AG08395 (cell line): ENCODE measurements at regions not wholly inside any gene's neighbourhood (a gene's known extent, or its start where the extent isn't known, plus 50 kb on each side); places are given as distances from the start of the nearest gene placed in this dataset.
"Not testable (repeated sequence)": the region's sequence is repeated elsewhere in the genome, so short reads cannot be mapped to it uniquely, and the experiment has no call there.

Source experiments
- DNase-seq: peaks from one replicate; pipeline ENCODE4 v3.0.0; 2012; ENCODE audit warnings: mixed read lengths, low spot score

DNA sequence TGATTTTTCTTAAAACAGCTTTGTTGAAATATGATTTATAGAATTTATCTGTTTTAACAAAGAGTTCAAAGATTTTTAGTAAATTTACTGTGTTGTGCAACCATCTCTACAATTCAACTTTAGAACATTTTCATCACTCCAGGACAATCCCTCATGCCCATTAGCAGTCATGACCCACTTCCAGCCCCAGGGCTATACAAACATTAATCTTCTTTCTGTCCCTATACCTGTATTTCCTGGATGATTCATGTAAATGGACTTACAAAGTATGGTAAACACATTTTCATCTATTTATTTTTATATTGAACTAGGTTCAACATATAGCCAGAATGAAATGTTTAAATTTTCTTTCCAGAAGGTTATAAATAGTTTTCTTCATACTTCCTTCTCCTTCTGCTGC lies 127.8 kb upstream of the CCDC180 start:
- DNase-seq, result no peak

DNA sequence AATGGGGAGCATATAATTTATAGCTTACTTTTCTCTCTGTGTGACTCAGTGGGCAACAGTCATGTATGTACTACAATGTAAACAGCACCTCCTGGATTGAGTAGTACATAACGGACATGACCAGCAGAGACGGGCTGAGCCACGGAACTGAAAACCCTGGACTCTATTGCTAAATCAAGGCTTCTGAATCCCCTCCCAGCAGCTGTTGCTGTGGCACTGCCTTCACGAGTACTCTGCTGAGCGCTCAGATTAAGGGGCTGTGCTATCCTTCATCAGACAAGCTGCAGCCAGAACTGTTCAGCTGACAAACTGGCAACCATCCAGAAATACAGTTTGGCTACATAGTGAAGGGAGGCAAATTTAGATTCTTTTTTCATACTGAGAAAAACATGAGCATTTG lies 131.3 kb upstream of the CCDC180 start:
- DNase-seq, result no peak

DNA sequence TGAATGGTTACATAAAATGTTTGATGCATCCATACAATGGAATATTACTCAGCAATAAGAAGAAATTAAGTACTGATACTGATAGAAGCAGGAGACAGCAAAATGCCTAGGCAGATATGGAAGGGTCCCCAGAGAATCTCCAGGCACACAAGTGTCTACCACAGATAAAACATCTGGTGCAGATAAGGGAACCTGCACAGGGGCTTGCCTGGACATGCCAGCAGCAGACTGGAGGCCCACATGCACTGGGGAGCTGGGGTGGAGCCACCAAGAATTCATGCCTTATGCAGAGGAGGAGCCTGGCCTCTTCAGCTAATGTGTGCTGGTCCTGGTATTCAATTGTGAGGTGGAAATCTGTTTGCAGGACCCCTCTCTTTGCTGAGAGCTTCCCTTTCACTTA lies 129.2 kb upstream of the CTSV start:
- DNase-seq, result not testable (repeated sequence)

DNA sequence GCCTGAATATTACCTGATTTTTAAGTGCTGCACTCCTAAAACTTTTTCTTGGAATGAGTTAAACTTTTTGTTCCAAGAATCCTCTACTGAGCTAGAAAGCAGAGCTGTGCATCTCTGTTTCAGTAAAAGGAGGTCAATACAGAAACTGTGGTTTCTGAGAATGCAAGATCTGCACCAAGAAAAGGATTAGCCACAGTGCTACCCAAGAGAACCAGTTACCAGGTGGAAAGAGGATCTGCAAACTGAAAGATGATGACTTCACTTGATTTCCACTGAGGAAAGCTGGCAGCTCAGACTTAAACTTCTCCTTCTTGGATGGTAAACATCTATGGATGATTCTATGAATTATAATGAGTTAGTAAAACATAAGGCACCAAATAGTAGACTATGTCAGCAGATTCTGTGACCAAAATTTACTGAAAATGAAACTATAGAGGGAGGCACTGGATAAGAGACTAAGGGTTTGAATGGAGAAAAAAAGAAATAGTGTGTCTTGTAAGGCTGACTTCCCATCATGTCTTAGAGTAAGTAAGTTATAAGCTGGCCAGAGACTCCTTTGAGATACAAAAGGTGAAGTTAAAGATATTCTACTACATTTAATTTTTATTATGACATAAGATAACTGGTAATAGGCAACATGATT lies 127.7 kb upstream of the CTSV start:
- DNase-seq, result not testable (repeated sequence)

DNA sequence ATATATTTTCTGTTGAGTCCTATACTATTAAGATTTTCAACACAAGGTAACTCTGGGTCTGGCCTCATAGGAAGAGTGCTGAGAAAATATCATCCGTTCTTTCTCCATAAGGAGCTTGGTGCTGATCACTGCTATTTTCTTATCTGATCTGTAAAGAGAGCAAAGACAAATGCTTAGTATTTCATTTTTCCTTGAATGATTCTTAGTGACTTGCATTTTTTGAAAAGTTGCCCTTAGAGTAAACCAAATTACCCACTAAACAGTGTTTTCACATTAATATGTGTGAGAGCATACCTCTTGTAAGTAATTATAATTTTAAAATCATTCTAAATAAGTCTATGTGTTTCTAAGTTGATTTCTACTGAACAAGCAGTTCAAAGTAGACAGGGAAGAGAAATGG lies 121.3 kb upstream of the CTSV start:
- no peak for DNase-seq

DNA sequence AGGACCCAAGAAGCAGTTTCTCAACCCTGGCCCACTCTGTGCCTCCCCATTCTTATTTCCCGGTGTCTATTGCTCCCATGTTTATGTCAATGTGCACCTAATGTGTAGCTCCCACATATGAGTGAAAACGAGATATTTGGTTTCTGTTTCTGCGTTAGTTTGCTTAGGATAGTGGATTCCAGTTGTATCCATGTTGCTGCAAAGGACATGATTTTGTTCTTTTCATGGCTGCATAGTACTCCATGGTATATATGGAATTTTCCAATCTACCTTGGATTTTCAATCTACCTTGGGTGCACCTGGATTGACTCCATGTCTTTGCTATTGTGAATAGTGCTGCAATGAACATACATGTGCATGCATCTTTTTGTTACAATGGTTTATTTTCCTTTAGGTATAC lies 119.8 kb upstream of the CTSV start:
- DNase-seq, result not testable (repeated sequence)

DNA sequence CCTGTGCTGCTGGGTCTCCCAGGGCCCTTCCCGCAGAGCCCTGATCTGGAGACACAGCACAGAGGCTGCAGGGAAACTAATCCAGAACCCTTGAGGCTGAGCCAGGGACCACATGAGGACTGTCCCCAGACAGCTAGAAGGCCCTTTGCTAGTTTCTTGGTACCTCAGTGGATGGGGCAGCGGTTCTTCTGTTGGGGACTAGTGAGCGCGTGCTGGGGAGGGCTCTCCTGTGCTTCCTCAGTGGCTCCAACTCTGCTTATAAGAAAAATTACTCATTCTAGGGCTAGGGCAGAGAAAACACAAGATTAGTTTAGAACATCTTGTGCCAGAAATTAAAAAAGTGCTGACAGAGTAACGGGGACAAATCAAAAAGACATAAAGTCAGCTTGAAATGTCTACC lies 116.5 kb upstream of the CTSV start:
- DNase-seq, result not testable (repeated sequence)

DNA sequence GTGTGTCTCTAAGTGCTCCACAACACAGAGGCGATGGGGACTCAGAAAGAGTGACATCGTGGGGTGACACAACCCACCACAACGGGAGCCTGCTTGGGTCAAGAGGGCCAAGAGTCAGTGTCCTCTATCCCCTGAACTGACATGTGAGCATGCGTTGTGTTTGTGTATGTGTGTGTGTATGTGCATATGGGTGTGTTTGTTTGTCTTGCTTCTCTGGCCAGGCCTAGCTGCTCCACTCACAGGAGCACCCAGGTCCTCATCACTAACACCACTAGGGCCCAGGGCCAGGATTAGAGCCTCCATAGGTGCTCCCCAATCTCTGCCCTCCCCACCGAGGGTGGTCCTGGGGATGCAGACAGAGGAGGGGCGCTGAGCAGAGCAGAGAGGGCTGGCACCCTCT lies 115.0 kb upstream of the CTSV start:
- no peak for DNase-seq

DNA sequence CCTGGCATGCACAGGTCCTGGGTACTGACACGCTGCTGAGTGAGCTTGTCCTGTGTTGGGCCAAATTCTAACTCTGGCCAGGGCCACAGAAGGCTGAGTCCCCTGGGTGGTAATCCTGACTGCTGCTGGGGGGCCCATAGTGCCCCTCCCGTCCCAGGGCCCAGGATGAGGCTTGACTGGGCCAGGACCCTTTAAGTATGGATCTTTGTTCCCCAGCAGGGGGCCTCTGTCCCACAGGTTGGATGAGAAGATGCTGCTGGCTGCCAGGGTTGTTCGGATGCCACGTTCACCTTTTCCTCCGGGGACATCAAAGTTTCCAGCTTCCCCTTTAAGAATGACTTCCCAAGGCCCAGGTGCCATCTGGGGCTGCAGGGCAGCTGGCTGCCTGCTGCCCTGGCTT lies 114.2 kb upstream of the CTSV start:
- DNase-seq, result not testable (repeated sequence)

DNA sequence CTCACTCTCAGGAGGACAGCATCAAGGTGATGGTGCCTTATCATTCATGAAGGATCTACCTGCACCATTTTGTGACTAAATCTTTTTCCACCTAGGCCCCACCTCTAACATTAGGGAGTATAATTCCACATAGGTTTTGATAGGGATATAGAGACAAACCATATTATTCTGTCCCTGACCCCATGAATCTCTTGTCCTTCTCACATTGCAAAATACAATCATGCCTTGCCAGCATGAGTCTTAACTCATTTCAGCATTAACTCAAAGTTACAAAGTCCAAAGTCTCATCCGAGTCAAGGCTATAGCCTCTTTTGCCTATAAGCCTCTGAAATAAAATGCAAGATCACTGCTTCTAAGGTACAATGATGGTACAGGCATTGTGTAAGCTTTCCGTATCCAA lies 111.5 kb upstream of the CTSV start:
- not testable (repeated sequence) for DNase-seq

DNA sequence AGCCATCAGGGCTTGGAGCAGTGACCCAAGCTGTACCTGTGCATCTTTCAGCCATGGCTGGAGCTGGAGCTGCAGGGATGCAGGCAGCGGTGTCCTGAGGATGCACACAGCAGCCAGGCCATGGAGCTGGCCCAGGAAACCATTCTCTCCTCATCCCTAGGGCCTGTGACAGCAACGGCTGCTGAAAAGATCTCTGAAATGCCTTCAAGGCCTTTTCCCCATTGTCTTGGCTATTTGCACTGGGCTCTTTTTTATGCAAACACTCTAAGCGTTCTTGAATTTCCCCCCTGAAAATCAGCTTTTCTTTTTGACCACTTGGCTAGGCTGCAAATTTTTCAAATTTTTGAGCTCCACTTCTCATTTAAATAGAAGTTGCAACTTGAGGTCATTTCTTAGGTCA lies 109.5 kb upstream of the CTSV start:
- DNase-seq, result not testable (repeated sequence)

DNA sequence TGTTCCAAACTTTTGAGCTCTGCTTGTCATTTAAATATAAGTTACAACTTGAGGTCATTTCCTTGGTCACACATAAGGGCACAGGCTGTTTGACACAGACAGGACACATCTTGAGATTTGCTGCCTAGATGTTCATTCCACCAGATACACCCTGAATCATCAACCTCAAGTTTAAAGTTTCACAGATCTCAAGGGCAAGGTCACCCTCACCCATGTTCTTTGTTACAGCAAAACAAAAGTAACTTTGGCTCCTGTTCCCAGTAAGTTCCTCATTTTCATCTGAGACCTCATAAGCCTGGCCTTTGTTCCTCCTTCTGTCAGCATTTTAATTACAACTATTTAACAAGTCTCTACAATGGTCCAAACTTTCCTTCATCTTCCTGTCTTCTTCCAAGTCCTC lies 106.7 kb upstream of the CTSV start:
- DNase-seq, result not testable (repeated sequence)

DNA sequence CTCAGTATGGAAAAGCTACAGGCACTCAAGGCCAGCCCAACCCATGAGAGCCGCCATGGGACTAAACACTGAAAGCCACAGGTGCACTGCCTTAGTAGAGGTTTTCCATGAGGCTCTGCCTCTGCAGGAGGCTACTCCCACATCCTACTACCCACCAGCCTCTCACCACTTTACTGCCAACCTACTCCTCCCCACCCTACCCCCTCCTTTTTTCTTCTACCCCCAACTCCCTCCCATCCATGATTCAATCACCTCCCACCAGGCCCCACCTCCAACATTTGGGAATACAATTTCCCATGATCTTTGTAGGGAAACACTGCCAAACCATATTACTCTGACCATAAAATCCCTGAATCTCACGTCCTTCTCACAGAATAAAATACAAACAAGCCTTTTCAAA lies 101.6 kb upstream of the CTSV start:
- DNase-seq, result no peak

DNA sequence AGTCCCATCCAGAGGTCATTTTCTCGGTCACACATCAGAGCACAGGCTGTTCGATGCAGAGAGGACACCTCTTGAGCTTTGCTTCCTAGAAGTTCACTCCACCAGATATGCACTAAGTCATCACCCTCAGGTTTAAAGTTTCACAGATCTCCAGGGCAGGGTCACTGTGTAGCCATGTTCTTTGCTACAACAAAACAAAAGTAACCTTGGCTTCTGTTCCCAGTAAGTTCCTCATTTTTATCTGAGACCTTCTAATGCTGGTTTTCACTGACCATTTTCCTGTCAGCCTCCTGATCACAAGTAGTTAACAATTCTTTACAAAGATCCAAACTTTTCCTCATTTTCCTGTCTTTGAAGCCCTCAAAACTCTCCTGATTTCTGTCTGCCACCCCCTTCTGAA lies 97.5 kb upstream of the CTSV start:
- no peak for DNase-seq

DNA sequence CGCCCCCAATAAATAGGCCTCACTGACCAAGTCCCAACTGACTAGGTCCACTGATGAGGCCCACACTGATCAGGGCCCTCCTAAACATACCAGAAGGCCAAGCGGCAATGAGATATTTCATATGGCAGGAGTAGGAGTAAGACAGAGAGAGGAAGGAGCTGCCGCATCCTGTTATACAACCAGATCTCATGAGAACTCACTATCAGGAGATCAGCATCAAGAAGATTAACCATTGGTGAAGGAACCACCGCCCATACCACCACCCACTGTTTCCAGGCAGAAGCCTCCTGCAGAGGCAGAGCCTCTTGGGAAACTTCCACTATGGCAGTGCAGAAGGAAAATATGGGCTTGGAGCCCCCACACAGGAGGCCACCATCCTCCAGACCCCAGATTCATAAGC lies 95.0 kb upstream of the CTSV start:
- not testable (repeated sequence) for DNase-seq

DNA sequence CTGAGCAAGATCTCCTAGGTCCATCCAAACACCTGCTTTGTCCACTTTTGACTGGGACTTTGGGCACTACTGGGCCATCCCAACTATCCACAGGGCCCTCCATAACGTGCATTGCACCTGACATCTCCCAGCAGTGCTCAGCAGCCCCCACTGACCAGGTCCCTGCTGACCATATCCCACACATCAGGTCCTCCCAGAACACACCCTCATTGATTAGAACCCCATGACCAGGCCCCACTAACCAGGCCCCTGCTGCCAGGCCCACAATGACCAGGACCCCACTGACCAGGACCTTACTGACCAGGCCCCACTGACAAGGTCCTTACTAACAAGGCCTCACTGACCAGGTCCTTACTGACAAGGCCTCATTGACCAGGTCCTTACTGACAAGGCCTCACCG lies 93.9 kb upstream of the CTSV start:
- DNase-seq, result no peak

DNA sequence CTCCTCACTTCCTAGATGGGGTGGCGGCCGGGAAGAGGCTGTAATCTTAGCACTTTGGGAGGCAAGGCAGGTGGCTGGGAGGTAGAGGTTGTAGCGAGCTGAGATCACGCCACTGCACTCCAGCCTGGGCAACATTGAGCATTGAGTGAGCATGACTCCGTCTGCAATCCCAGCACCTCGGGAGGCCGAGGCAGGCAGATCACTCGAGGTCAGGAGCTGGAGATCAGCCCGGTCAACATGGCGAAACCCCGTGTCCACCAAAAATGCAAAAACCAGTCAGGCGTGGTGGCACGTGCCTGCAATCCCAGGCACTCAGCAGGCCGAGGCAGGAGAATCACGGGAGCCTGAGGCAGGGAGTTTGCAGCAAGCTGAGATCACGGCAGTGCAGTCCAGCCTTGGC lies 91.9 kb upstream of the CTSV start:
- not testable (repeated sequence) for DNase-seq

DNA sequence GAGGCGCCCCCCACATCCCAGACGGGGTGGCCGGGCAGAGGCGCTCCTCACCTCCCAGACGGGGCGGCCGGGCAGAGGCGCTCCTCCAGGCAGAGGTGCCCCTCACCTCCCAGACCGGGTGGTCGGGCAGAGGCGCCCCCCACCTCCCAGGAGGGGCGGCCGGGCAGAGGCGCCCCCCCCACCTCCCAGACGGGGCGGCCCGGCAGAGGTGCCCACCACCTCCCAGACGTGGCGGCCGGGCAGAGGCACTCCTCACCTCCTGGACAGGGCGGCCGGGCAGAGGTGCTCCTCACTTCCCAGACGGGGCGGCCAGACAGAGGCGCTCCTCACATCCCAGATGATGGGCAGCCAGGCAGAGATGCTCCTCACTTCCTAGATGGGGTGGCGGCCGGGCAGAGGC lies 91.4 kb upstream of the CTSV start:
- not testable (repeated sequence) for DNase-seq

DNA sequence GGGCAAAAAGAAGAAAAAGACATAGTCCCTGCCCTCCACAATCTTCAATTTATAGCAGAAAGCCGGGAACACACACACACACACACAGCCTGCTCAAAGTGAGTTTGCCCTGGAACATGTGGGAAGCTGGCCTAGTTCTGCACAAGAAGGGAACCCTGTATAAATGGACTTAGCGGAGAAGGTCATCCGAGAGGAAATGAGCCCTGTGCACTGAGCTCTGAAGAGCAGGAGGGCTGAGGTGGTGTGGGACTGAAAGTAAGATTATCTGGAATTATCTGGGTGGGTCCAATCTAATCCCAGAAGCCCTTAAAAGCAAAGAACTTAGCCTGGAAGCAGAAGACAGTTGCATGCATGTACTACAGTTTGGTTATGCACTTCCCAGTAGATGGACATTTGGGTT lies 90.0 kb upstream of the CTSV start:
- no peak for DNase-seq

DNA sequence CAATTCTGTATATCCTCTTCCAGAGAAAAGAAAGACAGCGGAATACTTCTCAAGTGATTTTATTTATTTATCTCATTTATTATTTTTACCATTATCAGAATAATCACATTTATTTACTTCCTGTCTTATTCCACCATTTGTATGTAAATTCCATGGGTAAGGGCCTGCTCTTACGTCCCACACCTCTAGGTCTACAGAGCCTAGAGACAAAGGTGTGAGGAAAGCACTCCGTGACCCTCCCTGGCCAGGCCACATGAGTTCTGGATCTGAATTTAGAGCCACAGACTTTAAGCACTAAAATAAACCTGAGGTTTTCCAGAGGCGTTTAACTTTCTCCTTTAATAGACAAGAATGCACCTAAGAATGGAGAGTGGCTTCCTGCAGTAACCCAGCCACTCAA lies 85.3 kb upstream of the CTSV start:
- DNase-seq, result no peak

DNA sequence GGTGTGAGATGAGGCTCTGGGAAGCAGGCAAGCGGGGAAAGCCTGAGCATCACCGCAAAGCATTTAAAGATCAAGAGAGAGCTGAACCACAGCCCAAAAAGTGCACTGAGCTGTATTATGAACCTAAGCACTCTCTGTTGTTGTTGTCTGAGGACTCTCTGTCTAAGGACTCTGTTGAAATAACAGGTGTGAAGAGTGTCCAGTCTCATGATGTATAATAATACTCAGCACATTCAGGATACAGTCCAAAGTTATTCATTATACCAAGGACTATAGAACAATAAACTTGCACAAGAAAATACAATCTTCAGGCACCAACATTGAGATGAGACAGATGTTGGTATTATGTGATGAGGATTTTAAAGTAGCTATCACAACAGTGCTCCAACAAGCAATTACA lies 71.8 kb upstream of the CTSV start:
- DNase-seq, result no peak

DNA sequence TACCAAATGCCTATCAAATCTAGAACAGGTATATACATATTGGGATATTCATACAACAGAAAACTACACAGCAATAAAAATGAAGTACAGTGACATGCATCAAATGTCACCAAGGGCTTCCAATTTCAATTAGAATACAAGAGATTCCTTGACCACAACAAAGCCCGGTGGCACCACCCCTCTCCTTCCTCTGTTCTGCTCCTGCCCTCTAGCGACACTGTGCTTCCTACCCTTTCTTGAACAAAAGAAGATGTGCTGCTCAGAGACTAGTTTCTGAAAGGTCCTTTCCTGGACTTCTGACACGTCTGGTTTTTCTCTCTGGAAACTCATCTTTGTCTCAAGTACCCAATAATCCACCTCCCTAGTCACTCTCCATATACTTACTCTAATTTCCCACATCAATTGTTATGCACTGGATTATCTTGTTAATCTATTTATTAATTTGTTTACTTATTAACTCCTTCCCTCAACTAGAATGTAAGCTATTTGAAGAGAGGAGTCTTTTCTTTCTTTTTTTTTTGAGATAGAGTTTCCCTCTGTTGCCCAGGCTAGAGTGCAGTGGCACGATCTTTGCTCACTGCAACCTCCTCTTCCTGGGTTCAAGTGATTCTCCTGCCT lies 70.4 kb upstream of the CTSV start:
- peak; percentile 7 for DNase-seq

DNA sequence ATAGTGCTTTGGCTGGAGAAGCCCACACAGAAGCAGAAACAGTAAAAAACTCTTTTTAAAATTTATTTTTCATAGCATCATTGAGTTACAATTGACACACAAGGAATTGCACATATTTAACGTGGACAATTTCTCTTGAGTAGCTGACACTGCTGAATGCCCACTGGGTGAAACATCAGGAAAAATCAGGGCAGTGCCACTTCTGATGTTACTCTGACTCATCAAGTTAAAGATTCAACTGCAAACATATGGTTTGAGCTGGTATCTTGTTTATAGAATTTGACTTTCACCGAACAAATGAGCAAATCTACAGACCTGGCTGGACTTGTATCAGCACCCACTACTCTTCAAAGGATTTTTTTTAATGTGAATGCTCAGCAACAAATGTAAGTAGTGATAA lies 66.3 kb upstream of the CTSV start:
- not testable (repeated sequence) for DNase-seq
